ENCODE measurements at regions not wholly inside any gene's neighbourhood (a gene's known extent, or its start where the extent isn't known, plus 50 kb on each side); places are given as distances from the start of the nearest gene placed in this dataset.
A peak's percentile ranks its signal among the peaks of the same experiment; 100 is the strongest.

GRCh38 chr5:73288803-73289720 is 116.1 kb downstream of the TMEM174 start:
- POLR2A ChIA-PET: no interaction called here
- ATAC-seq (no peak), DNase-seq (no peak)
- H3K4me3 Mint-ChIP-seq: no peak overlapping the region
- no peaks in the 10 kb centered on the region for H3K4me1 Mint-ChIP-seq
- no peaks in the 10 kb centered on the region for H3K36me3 Mint-ChIP-seq
- H3K27me3 Mint-ChIP-seq: peaks cover 22 to 67% (median 42%) of the 10 kb centered on the region in 5 donors
- no peak overlapping the region for H3K27ac Mint-ChIP-seq
- H3K9me3 Mint-ChIP-seq: peaks cover 0 to 11% (median 5%) of the 10 kb centered on the region in 9 donors

- Mint-ChIP-seq H3K27ac (no peak overlapping the region), H3K4me3 (no peak overlapping the region), H3K9me3 (peaks cover 0 to 11% (median 5%) of the 10 kb centered on the region in 9 donors), H3K36me3 (no peaks in the 10 kb centered on the region), H3K27me3 (peaks cover 25 to 69% (median 45%) of the 10 kb centered on the region in 5 donors), H3K4me1 (no peaks in the 10 kb centered on the region)
- POLR2A ChIA-PET: no interaction called here
- no peak for DNase-seq
- ATAC-seq: no peak
Measured at GRCh38 chr5:73286896-73287295, 113.9 kb downstream of the TMEM174 start.

- Mint-ChIP-seq H3K4me3 (no peak overlapping the region), H3K4me1 (no peaks in the 10 kb centered on the region), H3K27ac (no peak overlapping the region), H3K27me3 (peaks cover 21 to 69% (median 39%) of the 10 kb centered on the region in 5 donors), H3K9me3 (peaks cover 0 to 11% (median 5%) of the 10 kb centered on the region in 9 donors), H3K36me3 (no peaks in the 10 kb centered on the region)
- DNase-seq: no peak
- no peak for ATAC-seq
- POLR2A ChIA-PET: no interaction called here
Measured at GRCh38 chr5:73284985-73285384, 112.0 kb downstream of the TMEM174 start.

GRCh38 chr5:73284220-73284795 is 111.3 kb downstream of the TMEM174 start:
- DNase-seq (no peak), ATAC-seq (no peak)
- no peaks in the 10 kb centered on the region for H3K4me1 Mint-ChIP-seq
- H3K9me3 Mint-ChIP-seq: peaks cover 0 to 11% (median 5%) of the 10 kb centered on the region in 9 donors
- H3K27ac Mint-ChIP-seq: no peak overlapping the region
- no peaks in the 10 kb centered on the region for H3K36me3 Mint-ChIP-seq
- peaks cover 24 to 69% (median 41%) of the 10 kb centered on the region in 5 donors for H3K27me3 Mint-ChIP-seq
- no peak overlapping the region for H3K4me3 Mint-ChIP-seq
- POLR2A ChIA-PET: no interaction called here

GRCh38 chr5:73282923-73283322 is 109.9 kb downstream of the TMEM174 start:
- ATAC-seq: no peak
- Mint-ChIP-seq H3K27me3 (peaks cover 28 to 70% (median 44%) of the 10 kb centered on the region in 5 donors), H3K4me3 (no peak overlapping the region), H3K4me1 (no peaks in the 10 kb centered on the region), H3K36me3 (no peaks in the 10 kb centered on the region), H3K9me3 (peaks cover 0 to 11% (median 5%) of the 10 kb centered on the region in 9 donors), H3K27ac (no peak overlapping the region)
- POLR2A ChIA-PET: no interaction called here
- DNase-seq: no peak

GRCh38 chr5:73282383-73282782 is 109.4 kb downstream of the TMEM174 start:
- POLR2A ChIA-PET: no interaction called here
- DNase-seq (no peak), ATAC-seq (no peak)
- Mint-ChIP-seq H3K9me3 (peaks cover 0 to 8% (median 2%) of the 10 kb centered on the region in 9 donors), H3K4me3 (no peak overlapping the region), H3K4me1 (no peaks in the 10 kb centered on the region), H3K27me3 (peaks cover 30 to 75% (median 50%) of the 10 kb centered on the region in 5 donors), H3K36me3 (no peaks in the 10 kb centered on the region), H3K27ac (no peak overlapping the region)

GRCh38 chr5:73280821-73281746 is 108.1 kb downstream of the TMEM174 start:
- Mint-ChIP-seq H3K4me3 (no peak overlapping the region), H3K27me3 (peaks cover 25 to 86% (median 51%) of the 10 kb centered on the region in 5 donors), H3K27ac (no peak overlapping the region), H3K36me3 (no peaks in the 10 kb centered on the region), H3K9me3 (peaks cover 0 to 2% (median 0%) of the 10 kb centered on the region in 9 donors), H3K4me1 (no peaks in the 10 kb centered on the region)
- POLR2A ChIA-PET: no interaction called here
- ATAC-seq (no peak), DNase-seq (no peak)

- ATAC-seq: no peak
- Mint-ChIP-seq H3K9me3 (peaks cover 0 to 2% (median 0%) of the 10 kb centered on the region in 9 donors), H3K27me3 (peaks cover 28 to 87% (median 49%) of the 10 kb centered on the region in 5 donors), H3K27ac (no peak overlapping the region), H3K4me1 (no peaks in the 10 kb centered on the region), H3K4me3 (no peak overlapping the region), H3K36me3 (no peaks in the 10 kb centered on the region)
- no peak for DNase-seq
- POLR2A ChIA-PET: no interaction called here
Measured at GRCh38 chr5:73280386-73280785, 107.4 kb downstream of the TMEM174 start.

- H3K27ac Mint-ChIP-seq: peak overlapping the region in 1 of 10 donors; percentile 31
- POLR2A ChIA-PET: no interaction called here
- no peaks in the 10 kb centered on the region for H3K36me3 Mint-ChIP-seq
- H3K27me3 Mint-ChIP-seq: peaks cover 30 to 81% (median 52%) of the 10 kb centered on the region in 5 donors
- DNase-seq (no peak), ATAC-seq (no peak)
- no peaks in the 10 kb centered on the region for H3K4me1 Mint-ChIP-seq
- peaks cover 0 to 2% (median 0%) of the 10 kb centered on the region in 9 donors for H3K9me3 Mint-ChIP-seq
- H3K4me3 Mint-ChIP-seq: no peak overlapping the region
Measured at GRCh38 chr5:73279805-73280204, 106.8 kb downstream of the TMEM174 start.

GRCh38 chr5:73278693-73279092 is 105.7 kb downstream of the TMEM174 start:
- DNase-seq: no peak
- Mint-ChIP-seq H3K4me3 (no peak overlapping the region), H3K36me3 (no peaks in the 10 kb centered on the region), H3K9me3 (peaks cover 0 to 2% (median 0%) of the 10 kb centered on the region in 9 donors), H3K27me3 (peaks cover 29 to 74% (median 43%) of the 10 kb centered on the region in 5 donors), H3K4me1 (no peaks in the 10 kb centered on the region), H3K27ac (no peak overlapping the region)
- ATAC-seq: no peak
- POLR2A ChIA-PET: no interaction called here

GRCh38 chr5:73274881-73275663 is 102.1 kb downstream of the TMEM174 start:
- Mint-ChIP-seq H3K36me3 (no peaks in the 10 kb centered on the region), H3K9me3 (peaks cover 0 to 4% (median 0%) of the 10 kb centered on the region in 9 donors), H3K4me3 (no peak overlapping the region), H3K4me1 (peaks cover 0 to 2% (median 0%) of the 10 kb centered on the region in 4 donors), H3K27ac (no peak overlapping the region), H3K27me3 (peaks cover 22 to 60% (median 35%) of the 10 kb centered on the region in 5 donors)
- no peak for DNase-seq
- no peak for ATAC-seq
- POLR2A ChIA-PET: no interaction called here

GRCh38 chr5:73274121-73274520 is 101.1 kb downstream of the TMEM174 start:
- H3K27ac Mint-ChIP-seq: no peak overlapping the region
- peaks cover 0 to 5% (median 0%) of the 10 kb centered on the region in 9 donors for H3K9me3 Mint-ChIP-seq
- no peaks in the 10 kb centered on the region for H3K36me3 Mint-ChIP-seq
- no peak overlapping the region for H3K4me3 Mint-ChIP-seq
- H3K4me1 Mint-ChIP-seq: peaks cover 0 to 2% (median 0%) of the 10 kb centered on the region in 4 donors
- H3K27me3 Mint-ChIP-seq: peaks cover 19 to 58% (median 33%) of the 10 kb centered on the region in 5 donors
- no peak for ATAC-seq
- no peak for DNase-seq
- POLR2A ChIA-PET: no interaction called here

All from naive thymus-derived CD8-positive, alpha-beta T cell (primary cell).